NCI-H2029 (cell line): ENCODE measurements at regions not wholly inside any gene's neighbourhood (a gene's known extent, or its start where the extent isn't known, plus 50 kb on each side); places are given as distances from the start of the nearest gene placed in this dataset.
"Not testable (repeated sequence)": the region's sequence is repeated elsewhere in the genome, so short reads cannot be mapped to it uniquely, and the experiment has no call there.

Source experiments
- DNase-seq: peaks from one replicate; lab custom pipeline; 2025; lab: John Stamatoyannopoulos, UW

DNA sequence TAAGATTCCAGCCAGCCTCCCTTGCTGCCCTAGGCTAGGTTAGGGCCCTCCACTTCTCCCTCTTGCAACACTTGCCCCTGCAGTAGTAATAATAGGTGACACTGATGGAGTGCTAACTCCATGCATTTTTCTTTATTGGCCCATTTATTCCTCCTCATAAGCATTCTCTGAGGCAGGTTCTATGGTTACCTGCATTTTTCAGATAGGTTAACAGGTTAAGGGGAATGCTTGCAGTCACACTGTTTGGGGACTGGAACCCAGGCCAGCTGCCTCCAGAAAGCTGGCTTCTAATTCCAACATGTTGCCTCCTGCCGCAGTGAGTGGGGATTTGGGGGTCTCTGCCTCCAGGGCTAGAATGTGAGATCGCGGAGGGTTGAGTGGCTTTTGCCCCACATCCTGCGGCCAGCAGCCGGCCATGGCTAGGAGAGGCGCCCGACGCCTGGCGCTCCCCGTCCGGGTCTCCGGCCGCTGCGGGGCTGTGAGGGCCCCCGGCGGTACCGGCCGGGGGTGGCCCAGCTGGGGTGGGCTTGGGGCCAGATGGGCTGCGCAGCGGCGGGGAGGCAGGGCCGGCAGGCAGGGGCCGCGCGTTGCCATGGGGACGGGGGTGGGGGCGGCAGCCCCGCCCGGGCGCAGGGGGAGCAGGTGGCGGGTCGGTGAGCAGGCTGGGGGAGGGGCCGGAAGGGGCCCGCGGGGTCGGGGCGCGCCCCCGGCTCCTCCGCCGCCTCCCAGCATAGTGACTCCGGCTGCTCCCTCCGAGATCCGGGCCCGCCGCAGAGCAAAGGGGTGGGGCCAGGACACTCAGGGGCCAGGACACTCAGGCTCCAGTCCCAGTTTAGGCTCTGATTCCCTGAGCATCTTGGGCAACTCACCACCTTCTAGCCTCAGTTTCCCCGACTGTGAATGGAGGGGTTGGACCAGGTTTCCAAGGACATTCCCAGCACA is 68.4 kb upstream of the SSBP3 start:
- no peak for DNase-seq

GRCh38 chr1:54471588-54471987 is 65.4 kb upstream of the SSBP3 start:
- DNase-seq: no peak

DNA sequence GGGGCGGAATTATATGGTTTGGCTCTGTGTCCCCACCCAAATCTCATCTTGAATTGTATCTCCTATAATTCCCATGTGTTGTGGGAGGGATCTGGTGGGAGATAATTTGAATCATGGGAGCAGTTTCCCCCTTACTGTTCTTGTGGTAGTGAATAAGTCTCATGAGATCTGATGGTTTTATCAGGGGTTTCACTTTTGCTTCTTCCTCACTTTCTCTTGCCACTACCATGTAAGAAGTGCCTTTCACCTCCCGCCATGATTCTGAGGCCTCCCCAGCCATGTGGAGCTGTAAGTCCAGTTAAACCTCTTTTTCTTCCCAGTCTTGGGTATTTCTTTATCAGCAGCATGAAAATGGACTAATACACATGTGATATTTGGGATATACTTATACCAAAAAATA is 63.2 kb upstream of the SSBP3 start:
- not testable (repeated sequence) for DNase-seq

DNA sequence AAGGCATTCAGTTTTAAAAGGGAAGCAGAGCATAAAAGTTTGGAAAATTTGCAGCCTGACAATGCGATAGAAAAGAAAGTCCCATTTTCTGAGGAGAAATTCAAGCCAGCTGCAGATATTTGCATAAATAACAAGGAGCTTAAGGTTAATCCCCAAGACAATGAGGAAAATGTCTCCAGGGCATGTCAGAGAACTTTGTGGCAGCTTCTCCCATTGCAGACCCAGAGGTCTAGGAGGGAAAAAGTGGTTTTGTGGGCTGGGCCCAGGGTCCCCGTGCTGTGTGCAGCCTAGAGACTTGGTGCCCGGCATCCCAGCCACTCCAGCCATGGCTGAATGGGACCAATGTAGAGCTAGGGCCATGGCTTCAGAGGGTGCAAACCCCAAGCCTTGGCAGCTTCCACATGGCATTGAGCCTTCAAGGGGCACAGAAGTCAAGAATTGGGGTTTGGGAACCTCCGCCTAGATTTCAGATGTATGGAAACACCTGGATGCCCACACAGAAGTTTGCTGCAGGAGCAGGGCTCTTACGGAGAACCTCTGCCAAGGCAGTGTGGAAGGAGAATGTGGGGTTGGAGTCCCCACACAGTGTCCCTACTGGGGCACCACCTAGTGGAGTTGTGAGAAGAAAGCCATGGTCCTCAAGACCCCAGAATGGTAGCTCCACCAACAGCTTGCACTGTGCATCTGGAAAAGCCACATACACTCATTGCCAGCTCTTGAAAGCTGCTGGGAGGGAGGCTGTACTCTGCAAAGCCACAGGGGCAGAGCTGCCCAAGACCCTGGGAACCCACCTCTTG is 62.3 kb upstream of the SSBP3 start:
- DNase-seq: not testable (repeated sequence)

GRCh38 chr1:54465351-54465811 is 59.2 kb upstream of the SSBP3 start:
- DNase-seq: no peak

GRCh38 chr1:54464477-54465146 is 58.4 kb upstream of the SSBP3 start:
- no peak for DNase-seq

GRCh38 chr1:54464031-54464476 is 57.9 kb upstream of the SSBP3 start:
- DNase-seq: no peak

DNA sequence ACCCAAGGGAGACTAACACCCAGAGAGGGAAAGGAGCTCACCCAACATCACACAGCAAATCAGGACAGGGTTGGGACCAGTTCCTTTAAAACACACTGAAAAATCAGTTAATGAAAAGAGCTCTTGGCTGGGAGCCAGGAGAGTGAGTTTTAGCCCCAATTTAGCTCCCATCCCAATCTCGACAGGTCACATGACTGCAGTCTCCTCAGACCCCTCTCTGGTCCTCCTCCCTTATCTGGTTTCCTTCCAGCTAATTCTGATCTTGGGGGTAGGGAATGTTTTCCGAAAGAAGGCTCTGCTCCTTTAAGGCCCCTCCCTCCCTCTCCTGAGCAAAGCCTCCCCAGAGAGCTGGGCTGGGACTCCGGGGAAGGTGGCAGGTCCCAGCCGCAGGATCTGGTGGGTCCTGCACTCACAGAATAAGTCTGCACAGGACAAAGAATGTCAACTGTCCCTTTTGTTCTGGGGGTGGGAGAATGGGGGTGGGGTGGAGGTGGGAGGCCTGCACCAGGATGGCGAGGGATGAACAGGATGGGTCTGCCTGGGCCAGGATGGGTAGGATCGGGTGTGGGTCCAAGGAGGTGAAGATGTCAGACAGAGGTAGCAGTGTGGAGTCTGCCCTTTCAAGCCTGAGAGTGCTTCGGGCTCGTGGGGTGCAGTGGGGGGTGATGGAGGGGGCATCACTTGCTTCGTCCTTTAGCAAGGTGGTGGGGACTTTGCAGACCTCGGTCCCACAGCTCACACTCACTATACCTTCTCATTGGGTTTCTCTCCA is 57.3 kb upstream of the SSBP3 start:
- no peak for DNase-seq

GRCh38 chr1:54462597-54463258 is 56.5 kb upstream of the SSBP3 start:
- no peak for DNase-seq

GRCh38 chr1:54461731-54462596 is 55.8 kb upstream of the SSBP3 start:
- DNase-seq: no peak

GRCh38 chr1:54460861-54461387 is 54.7 kb upstream of the SSBP3 start:
- DNase-seq: no peak

- no peak for DNase-seq
Measured at GRCh38 chr1:54460351-54460750, 54.2 kb upstream of the SSBP3 start.

- no peak for DNase-seq
Measured at GRCh38 chr1:54459726-54460191, 53.6 kb upstream of the SSBP3 start.

DNA sequence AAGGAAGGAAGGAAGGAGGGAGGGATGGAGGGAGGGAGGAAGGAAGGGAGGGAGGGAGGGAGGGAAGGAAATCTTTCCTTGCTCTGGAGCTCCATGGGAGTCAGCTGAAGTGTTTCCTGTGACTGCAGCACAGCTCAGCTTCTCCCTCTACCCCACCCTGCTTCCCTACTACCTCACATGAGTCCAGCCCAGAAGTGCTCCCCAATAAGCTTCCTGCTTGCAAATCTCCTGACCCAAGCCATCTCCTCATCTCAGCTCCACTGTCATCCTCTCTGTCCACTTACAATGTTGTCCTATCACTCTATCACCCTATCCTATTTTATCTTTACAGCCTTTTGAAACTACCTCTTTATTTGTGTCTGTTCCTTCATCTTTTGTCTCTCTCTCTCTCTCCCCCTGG is 52.9 kb upstream of the SSBP3 start:
- no peak for DNase-seq

GRCh38 chr1:54456921-54457529 is 50.8 kb upstream of the SSBP3 start:
- no peak for DNase-seq

DNA sequence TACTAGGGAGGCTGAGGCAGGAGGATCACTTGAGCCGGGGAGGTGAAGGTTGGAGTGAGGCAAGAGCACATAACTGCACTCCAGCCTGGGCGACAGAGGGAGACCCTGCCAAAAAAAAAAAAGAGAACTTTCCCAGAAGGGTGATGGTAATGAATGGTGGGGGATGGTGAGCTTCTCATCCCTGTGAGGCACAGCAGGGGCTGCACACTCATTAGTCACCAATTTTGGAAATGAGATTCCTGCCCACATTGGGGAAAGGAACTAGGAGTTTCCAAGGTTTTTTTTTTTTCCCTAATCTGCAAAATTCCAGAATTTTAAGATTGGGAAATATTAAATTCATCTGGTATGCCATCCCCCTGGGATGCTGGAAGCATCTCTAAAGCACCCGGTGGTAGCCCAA is 50.2 kb upstream of the SSBP3 start:
- DNase-seq: no peak
